Uterus (tissue), 2 donors: ENCODE measurements at regions not wholly inside any gene's neighbourhood (a gene's known extent, or its start where the extent isn't known, plus 50 kb on each side); places are given as distances from the start of the nearest gene placed in this dataset.

ENCODE experiments used
- POLR2A ChIP-seq, 2 donors: fragments of 450-650 bp; IDR thresholded peaks; one replicate each; pipeline ENCODE4 v1.6.1; 2016; ENCODE audit warnings: antibody characterized with exemption in 2 of 2, mild to moderate bottlenecking in 1 of 2, moderate library complexity in 1 of 2
- TF ChIP-seq, protein P1 (sequence below), 4 experiments: fragments of 200-600 bp in 2 of 4; fragments of 450-650 bp in 2 of 4; sonication (generic) in 2 of 4; IDR thresholded peaks; one replicate each; pipeline ENCODE4 v1.5.1; 2016 to 2019; ENCODE audit warnings: antibody characterized with exemption in 4 of 4, mild to moderate bottlenecking in 2 of 4, moderate library complexity in 1 of 4

DNA sequence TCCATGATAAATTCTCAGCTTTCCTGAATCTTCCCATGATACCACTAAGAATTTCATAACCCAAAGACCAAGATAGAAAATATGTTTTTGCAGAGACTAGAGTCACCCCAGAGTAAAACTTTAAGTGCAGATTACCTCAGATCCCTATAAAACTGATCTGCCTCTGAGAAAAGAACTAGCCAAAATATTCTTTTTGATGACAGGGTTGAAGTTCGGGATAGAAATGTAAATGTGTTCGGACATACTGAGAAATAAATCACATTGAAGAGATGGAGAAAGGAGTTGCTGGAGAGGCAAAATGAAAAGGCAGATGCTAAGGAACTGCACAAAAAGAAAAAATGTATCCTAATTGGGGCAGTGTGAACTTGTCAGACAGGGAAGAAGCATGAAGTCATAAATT lies 501.8 kb downstream of the ANKRD50 start:
- no peak for TF ChIP-seq POLR2A (IDR thresholded peaks at IDR 0.05)
- TF ChIP-seq, protein P1, sequence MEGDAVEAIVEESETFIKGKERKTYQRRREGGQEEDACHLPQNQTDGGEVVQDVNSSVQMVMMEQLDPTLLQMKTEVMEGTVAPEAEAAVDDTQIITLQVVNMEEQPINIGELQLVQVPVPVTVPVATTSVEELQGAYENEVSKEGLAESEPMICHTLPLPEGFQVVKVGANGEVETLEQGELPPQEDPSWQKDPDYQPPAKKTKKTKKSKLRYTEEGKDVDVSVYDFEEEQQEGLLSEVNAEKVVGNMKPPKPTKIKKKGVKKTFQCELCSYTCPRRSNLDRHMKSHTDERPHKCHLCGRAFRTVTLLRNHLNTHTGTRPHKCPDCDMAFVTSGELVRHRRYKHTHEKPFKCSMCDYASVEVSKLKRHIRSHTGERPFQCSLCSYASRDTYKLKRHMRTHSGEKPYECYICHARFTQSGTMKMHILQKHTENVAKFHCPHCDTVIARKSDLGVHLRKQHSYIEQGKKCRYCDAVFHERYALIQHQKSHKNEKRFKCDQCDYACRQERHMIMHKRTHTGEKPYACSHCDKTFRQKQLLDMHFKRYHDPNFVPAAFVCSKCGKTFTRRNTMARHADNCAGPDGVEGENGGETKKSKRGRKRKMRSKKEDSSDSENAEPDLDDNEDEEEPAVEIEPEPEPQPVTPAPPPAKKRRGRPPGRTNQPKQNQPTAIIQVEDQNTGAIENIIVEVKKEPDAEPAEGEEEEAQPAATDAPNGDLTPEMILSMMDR (IDR thresholded peaks at IDR 0.05): no peak
